Cardiac septum (tissue), 1 donor: ENCODE measurements at regions not wholly inside any gene's neighbourhood (a gene's known extent, or its start where the extent isn't known, plus 50 kb on each side); places are given as distances from the start of the nearest gene placed in this dataset.

Source experiments
- DNase-seq: peaks from one replicate; pipeline ENCODE4 v3.0.0-alpha.2; 2020; ENCODE audit warnings: low spot score
- intact Hi-C: fragments of 100-400 bp; cut with DNase I; formaldehyde crosslinking; loops from one replicate; pipeline ENCODE4 v1.14.0; 2022
- donor health status: DM: no; HTN: no; CAD: no.

GRCh38 chr2:82501217-82501616, 1957.9 kb downstream of the SUCLG1 start:
- intact Hi-C loops = no loop called here
- DNase-seq = no peak

- no peak for DNase-seq
- intact Hi-C loops = no loop called here
Measured at GRCh38 chr2:82498777-82499443, 1960.2 kb downstream of the SUCLG1 start.

DNA sequence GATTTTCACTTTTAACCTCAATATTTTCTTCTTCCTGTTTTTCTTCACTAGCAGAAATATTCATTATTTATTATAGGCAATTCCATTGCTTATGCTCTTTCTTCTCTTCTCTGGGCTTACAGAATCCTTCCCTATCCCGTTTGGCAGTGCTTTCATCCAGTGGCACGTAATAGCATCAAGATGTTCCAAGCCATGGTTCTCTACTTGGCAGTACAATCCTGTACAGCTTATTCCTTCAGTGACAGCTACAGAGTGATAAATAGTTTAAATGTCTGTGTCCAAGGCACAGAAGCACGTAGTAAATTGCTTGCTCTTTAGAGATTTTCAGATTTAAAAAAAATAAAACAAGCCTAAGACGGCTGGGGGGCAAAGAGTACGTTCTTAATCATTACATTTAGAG, 1964.3 kb downstream of the SUCLG1 start:
- no peak for DNase-seq
- intact Hi-C loops = no loop called here

GRCh38 chr2:82491591-82491990, 1967.5 kb downstream of the SUCLG1 start:
- DNase-seq = no peak
- intact Hi-C loops = no loop called here

GRCh38 chr2:82487354-82487753, 1971.7 kb downstream of the SUCLG1 start:
- intact Hi-C loops = no loop called here
- DNase-seq = no peak

DNA sequence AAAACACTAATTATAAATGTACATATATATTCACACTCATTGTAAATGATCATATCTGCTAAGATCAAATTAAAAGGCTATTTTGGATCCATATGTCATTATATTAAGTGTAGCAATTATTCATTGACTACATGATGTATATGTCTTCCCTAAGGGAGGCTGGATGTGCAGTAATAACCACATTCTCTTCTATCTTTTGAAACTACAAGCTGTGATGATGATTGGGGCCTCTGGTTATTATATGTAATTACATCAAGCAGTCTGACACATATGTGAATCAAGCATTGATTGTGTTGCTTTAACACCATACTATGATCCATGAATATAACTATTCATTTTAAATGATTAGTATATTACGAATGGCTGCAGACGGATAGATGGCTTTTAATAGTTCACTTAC, 1973.4 kb downstream of the SUCLG1 start:
- intact Hi-C loops = no loop called here
- DNase-seq = no peak

- intact Hi-C loops = no loop called here
- DNase-seq = no peak
Measured at GRCh38 chr2:82481207-82481606, 1977.9 kb downstream of the SUCLG1 start.

GRCh38 chr2:82478641-82479040, 1980.4 kb downstream of the SUCLG1 start:
- DNase-seq = no peak
- intact Hi-C loops = no loop called here

- intact Hi-C loops = no loop called here
- DNase-seq = no peak
Measured at GRCh38 chr2:82476094-82476493, 1983.0 kb downstream of the SUCLG1 start.

DNA sequence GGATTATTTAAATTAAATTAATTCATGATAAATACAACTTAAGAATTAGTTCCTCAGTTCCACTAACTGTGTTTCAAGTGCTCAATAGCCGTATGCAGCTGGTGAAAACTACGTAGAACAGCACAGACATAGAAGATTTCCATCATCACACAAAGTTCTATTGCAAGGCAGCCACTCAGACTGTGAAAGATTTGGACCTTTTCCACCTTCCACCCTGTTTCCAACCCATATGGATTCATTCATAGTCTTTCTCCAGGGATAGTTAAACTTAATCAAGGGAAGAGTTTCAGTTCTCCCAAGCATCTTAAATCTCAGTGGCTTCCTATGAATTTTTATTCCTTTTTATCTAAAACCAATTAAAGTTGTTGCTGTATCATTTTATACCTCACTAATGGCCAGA, 2030.8 kb downstream of the SUCLG1 start:
- intact Hi-C loops = no loop called here
- no peak for DNase-seq

- intact Hi-C loops = no loop called here
- no peak for DNase-seq
Measured at GRCh38 chr2:82412021-82412420, 2047.1 kb downstream of the SUCLG1 start.

DNA sequence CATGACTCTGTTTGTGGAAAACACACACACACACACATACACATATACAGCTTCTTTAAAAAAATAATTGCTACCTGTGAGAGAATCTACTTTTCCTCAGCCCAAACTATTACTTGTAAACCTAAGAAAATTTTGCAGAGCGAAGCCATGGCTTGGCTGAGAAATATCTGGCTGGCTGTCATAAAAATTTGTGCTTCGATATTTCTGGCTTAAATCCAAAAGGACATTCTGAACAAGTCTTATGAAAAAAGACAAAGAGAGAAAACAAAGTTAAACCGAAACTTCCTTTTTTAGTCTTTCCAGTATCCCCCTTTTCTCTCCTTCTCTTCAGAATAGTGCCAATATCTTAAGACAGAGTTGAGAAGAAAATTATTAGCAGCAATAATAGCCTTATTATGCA, 2048.0 kb downstream of the SUCLG1 start:
- intact Hi-C loops = no loop called here
- DNase-seq = no peak

- intact Hi-C loops = no loop called here
- no peak for DNase-seq
Measured at GRCh38 chr2:82395531-82395930, 2063.5 kb downstream of the SUCLG1 start.

DNA sequence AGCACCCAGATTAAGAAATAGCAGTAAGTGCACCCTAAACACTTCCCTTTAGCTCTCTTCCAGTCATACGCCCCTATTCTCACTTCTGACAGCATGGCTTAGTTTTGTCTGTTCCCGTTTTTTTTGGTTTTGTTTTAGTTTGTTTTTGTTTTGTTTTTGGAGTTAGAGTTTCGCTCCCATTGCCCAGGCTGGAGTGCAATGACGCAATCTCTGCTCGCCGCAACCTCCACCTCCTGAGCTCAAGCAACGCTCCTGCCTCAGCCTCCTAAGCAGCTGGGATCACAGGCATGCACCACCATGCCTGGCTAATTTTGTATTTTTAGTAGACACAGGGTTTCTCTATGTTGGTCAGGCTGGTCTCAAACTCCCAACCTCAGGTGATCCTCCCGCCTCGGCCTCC, 2067.7 kb downstream of the SUCLG1 start:
- intact Hi-C loops = no loop called here
- DNase-seq = no peak

- DNase-seq = no peak
- intact Hi-C loops = no loop called here
Measured at GRCh38 chr2:82355622-82356021, 2051.1 kb upstream of the LRRTM1 start.

GRCh38 chr2:82345910-82346309, 2041.4 kb upstream of the LRRTM1 start:
- DNase-seq = no peak
- intact Hi-C loops = no loop called here

GRCh38 chr2:82344670-82345069, 2040.1 kb upstream of the LRRTM1 start:
- intact Hi-C loops = no loop called here

DNA sequence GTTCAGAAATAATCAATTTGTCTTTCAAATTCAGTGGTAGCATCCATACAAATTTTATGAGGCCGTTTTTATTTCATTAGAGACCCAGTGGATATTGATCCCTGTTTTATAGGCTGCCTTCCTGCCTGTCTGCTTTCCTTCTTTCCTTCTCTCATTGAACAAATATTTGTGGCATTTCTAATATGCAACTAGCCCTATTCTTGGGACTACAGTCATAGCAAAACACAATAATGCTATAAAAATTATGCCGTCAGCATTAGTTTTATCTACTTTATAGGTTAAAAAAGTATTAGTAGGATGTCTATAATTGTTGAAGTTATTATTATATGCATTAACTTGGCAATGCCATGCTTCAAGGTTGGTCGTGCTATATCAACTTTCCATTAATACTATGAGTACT, 2037.8 kb upstream of the LRRTM1 start:
- intact Hi-C loops = no loop called here
- no peak for DNase-seq

More at GRCh38 chr2:82344670-82345069, 2040.1 kb upstream of the LRRTM1 start:
- no peak for DNase-seq

DNA sequence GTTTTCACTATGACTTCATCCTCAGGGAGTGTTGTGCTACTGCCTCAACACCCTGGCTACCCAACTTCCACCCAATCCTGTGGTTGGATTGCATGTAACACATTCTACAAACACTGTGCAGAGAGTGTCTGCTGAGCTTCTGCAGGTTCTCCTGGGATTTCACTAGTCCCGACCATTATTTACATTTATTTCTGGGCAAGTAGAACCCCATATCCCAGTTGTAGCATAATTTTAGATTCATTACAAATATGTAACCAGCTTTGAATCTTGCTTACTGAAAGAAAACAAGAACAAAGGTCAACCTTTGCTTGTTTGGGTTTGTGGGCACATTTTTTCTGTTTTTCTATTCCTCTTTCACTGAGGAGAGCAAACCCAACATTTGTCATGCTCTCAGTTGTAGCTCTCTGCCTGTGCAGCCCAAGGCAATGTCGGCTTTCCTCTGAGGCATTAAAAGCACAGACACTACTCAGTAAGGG, 2036.1 kb upstream of the LRRTM1 start:
- intact Hi-C loops = no loop called here
- DNase-seq = no peak

- no peak for DNase-seq
- intact Hi-C loops = no loop called here
Measured at GRCh38 chr2:82339805-82340204, 2035.3 kb upstream of the LRRTM1 start.

DNA sequence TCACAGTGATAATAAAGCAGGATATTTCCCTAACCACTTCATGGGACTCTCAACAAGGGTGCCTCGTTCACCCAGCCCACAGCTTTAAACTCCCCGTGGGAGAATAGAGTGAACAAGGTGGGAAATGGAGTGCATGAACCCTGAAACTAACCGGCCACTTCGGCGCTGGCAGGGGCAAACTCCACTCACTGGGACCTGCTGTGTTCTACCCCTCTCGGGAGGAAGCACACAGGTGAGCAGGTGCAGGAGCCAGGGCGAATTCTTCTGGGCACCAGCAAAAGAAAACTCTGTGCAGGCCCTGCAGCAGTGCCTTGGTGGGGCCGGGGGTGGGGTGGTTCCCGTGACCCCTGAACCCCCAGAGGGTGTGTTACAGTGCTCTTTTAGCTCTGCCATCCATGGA, 2029.1 kb upstream of the LRRTM1 start:
- DNase-seq = no peak
- intact Hi-C loops = no loop called here

GRCh38 chr2:82330155-82330554, 2025.6 kb upstream of the LRRTM1 start:
- no peak for DNase-seq
- intact Hi-C loops = no loop called here
